RKO (cell line): ENCODE measurements at regions not wholly inside any gene's neighbourhood (a gene's known extent, or its start where the extent isn't known, plus 50 kb on each side); places are given as distances from the start of the nearest gene placed in this dataset.
"Not testable (repeated sequence)": the region's sequence is repeated elsewhere in the genome, so short reads cannot be mapped to it uniquely, and the experiment has no call there.

Experiments used
- DNase-seq: peaks from one replicate; pipeline ENCODE4 v3.0.0-alpha.2; 2016; ENCODE audit warnings: low spot score

GRCh38 chr1:24268555-24268954 is 50.6 kb upstream of the GRHL3 start:
- not testable (repeated sequence) for DNase-seq

DNA sequence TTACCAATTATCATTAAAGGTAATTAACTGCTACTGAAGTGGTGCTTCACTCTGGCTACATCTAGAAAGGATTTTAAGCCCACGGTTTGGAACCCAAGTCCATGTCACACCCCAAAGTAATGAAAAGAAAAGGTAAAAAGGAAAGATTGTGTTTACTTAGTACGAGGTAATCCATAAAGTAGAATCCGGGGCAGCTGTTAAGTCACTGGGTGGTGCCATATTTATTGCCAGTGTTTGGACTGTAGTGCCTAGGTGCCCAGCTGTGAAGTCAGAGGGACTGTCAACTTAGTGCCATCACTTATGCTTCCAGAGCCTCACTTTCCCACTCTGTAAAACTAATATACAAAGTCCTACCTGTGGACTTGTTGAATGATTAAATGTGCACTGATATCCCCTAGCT is 52.2 kb upstream of the GRHL3 start:
- no peak for DNase-seq

DNA sequence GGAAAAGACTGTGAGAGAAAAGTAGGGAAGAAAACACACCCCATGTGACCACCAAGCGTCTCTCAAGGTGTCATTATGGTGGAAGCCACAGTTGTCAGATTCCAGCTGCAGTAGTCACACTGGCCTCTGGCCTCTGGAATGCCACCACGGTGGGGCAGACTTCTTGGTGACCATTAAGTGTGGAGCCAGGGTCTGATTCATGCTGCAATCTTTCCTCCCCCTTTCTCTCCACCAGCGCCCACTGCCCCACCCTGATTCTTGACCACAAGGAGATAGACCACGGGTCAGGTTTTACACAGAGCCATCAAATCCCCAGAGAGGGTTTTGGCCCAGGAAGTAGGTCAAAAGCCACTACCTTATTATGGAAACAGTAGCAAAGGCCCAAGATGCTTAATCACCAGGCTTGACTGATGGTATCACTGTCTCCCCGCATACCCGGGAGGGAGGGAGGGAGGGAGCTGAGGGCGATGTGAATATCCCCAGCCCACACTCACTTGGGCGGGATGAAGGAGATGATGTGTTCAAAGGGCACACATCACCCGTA is 52.7 kb upstream of the GRHL3 start:
- DNase-seq = peak; percentile 16

GRCh38 chr1:24263746-24264145 is 55.4 kb upstream of the GRHL3 start:
- no peak for DNase-seq

DNA sequence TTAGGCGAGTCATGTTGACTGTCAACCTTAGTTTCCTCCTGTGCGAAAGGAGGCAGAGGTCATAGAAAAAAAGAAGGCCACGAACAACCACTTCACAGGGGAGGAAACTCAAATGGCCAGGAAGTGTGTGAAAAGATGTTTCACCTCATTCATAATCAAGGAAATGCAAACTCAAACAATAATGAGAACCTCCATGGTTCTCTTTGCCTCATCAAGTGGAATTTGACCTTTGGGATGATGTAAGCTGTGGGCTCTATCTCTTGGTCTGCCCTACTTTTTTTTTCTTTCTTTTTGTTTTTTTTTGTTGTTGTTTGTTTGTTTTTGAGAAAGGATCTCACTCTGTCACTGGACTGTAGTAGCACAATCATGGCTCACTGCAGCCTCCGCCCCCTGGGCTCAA is 55.9 kb upstream of the GRHL3 start:
- DNase-seq = no peak

DNA sequence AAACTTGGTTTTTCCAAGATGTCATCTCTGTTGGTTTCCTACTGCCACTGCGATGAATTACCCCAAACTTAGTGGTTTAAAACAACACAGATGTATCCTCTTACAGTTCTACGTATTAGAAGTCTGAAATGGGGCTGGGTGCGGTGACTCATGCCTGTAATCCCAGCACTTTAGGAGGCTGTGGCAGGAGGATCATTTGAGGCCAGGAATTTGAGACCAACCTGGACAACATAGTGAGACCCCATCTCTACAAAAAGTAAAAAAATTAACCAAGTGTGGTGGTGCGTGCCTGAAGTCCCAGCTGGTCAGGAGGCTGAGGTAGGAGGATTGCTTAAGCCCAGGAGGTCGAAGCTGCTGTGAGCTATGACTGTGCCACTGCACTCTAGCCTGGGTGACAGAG is 57.2 kb upstream of the GRHL3 start:
- no peak for DNase-seq

DNA sequence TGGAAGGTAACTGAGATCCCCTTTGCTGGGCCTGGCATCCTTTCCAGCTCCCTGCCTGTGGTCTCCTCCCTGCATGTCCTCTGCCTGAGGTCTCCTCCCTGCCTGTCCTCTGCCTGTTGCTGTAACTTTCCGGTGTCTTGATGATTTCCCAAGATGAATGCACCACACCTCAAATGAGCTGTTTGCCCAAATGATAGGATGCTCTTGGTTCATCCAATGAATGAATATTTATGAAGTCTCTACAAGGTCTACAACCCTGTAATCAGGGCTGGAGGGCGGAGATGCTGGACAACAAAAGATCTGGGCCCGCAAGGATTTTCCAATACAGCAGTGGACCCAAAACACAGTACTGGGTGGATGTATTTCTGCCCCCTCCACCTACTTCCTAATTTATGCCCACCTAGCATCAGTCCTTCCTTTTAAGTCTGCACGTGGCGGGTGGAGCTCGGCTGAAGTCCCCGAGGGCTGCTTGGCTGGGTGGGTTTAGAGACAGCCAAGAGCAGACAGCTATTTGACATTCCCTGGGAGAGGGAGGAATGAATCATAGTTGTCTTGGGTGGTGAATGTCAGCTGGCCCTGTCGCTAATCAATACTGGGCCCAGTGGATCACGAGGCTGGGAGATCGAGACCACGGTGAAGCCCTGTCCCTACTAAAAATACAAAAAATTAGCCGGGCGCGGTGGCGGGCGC is 60.3 kb upstream of the GRHL3 start:
- no peak for DNase-seq

GRCh38 chr1:24257373-24257772 is 61.8 kb upstream of the GRHL3 start:
- DNase-seq = no peak

- no peak for DNase-seq
Observed at GRCh38 chr1:24256687-24257086, 62.5 kb upstream of the GRHL3 start.

- DNase-seq = no peak
Observed at GRCh38 chr1:24255226-24255625, 63.9 kb upstream of the GRHL3 start.

DNA sequence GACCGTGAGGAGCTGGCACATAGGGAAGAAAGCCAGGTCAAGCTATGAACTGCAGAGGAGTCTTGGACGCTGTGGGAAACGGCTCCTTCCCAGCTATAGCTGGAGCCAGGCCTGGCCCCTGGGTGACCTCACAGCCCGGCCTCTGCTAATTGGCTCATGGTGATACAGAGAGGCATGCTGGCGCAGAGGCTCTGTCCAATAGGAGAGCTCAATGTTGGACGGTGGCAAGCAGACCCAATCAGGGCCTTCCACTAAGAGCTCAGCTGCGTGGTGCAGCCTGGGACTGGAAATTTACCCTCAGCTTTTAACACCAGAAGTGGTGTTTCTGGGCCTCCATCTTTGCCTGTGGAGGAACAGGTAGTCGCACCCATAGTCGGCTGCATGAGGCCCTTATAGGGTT is 64.4 kb upstream of the GRHL3 start:
- no peak for DNase-seq

DNA sequence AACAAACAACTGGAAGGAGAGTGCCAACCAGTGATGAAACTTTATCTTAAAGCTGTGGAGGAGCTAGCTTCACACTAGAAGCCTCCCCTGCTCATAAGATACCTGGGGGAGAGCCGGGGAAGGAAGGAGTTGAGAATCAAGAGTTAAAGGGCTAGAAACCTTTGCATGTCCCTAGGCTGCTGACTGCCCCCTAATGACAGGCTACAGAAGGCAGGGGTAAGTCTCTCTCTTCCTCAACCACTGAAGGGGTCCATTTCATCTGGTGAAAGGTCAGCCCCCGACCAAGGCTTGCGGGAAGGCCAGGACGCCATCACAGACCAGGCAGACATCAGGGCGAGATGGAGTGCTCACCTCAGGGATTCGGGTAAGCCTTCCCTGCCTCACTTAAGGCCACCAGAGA is 65.6 kb upstream of the GRHL3 start:
- no peak for DNase-seq

- no peak for DNase-seq
Observed at GRCh38 chr1:24252185-24252780, 65.2 kb upstream of the IFNLR1 start.

- DNase-seq = no peak
Observed at GRCh38 chr1:24251501-24251900, 64.4 kb upstream of the IFNLR1 start.

- DNase-seq = no peak
Observed at GRCh38 chr1:24250791-24251190, 63.7 kb upstream of the IFNLR1 start.

- DNase-seq = no peak
Observed at GRCh38 chr1:24250224-24250623, 63.1 kb upstream of the IFNLR1 start.

- no peak for DNase-seq
Observed at GRCh38 chr1:24248859-24249258, 61.8 kb upstream of the IFNLR1 start.

GRCh38 chr1:24247337-24247736 is 60.2 kb upstream of the IFNLR1 start:
- DNase-seq = not testable (repeated sequence)

GRCh38 chr1:24244519-24245268 is 57.6 kb upstream of the IFNLR1 start:
- DNase-seq = no peak

DNA sequence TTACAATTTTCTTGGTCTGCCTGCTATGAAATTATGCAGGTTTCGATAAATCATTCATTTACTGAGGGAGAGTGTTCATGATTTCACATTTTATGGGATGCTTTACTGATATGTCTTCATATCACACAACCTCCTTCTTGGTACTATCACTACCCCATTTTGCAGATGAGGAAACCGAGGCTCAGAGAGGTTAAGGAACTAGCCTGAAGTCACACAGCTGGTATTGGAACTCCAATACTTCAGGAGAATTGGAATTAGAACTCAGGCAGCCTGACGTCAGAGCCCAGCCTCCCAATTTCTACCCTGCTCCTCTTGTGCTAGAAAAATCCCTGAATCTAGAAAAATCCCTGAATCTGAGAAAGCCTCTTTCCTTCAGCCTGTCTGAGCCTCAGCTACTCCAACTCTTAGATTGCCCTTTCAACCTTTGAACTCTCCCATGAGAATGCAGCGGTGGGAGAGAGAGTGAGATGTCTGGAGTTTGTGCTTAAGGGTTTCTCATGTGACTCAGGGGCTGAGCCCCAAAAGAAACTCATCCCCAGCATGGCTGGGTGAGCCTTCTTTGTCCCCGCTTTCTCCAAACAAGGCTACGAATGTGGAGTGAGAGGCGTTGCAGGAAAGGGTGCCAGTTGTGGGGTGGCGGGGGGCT is 50.8 kb upstream of the IFNLR1 start:
- DNase-seq = no peak

GRCh38 chr1:24236789-24237371 is 49.8 kb upstream of the IFNLR1 start:
- peak; percentile 34 for DNase-seq
